H1 (cell line): ENCODE measurements at regions not wholly inside any gene's neighbourhood (a gene's known extent, or its start where the extent isn't known, plus 50 kb on each side); places are given as distances from the start of the nearest gene placed in this dataset.

ENCODE experiments used
- ASH2L ChIP-seq: fragments of 200-600, 300-600 bp; sonication (generic); IDR thresholded peaks from one replicate; pipeline ENCODE4 v1.7.1; 2017; ENCODE audit warnings: low read length
- BRCA1 ChIP-seq: IDR thresholded peaks from 2 replicates; pipeline ENCODE4 v1.6.1; 2012; ENCODE audit warnings: low read depth, low read length, improper control_type of control experiment
- CHD7 ChIP-seq: fragments of 300-600 bp; sonication (generic); IDR thresholded peaks from 2 replicates; pipeline ENCODE4 v1.7.1; 2012; ENCODE audit warnings: low read length, moderate library complexity, mild to moderate bottlenecking, inconsistent platforms; ENCODE audit not compliant: insufficient replicate concordance
- CREB1 ChIP-seq: IDR thresholded peaks from 2 replicates; pipeline ENCODE4 v1.6.1; 2012; ENCODE audit warnings: inconsistent platforms
- FOSL1 ChIP-seq: IDR thresholded peaks from 2 replicates; pipeline ENCODE4 v1.6.1; 2011; ENCODE audit warnings: mild to moderate bottlenecking, low read depth, low read length, moderate library complexity; ENCODE audit not compliant: insufficient read depth
- HDAC6 ChIP-seq: IDR thresholded peaks from one replicate; pipeline ENCODE4 v1.7.1; 2012; ENCODE audit warnings: low read depth, mild to moderate bottlenecking, inconsistent platforms, low read length, moderate library complexity
- KDM4A ChIP-seq: IDR thresholded peaks from one replicate; pipeline ENCODE4 v1.7.1; 2012; ENCODE audit warnings: low read depth, mild to moderate bottlenecking, moderate library complexity, low read length, inconsistent platforms; ENCODE audit not compliant: severe bottlenecking
- POLR2A ChIP-seq, 2 experiments: IDR thresholded peaks; 1 replicate in 1 of 2; 2 replicates in 1 of 2; pipeline ENCODE4 v1.6.1; 2011; ENCODE audit warnings: low read depth in 2 of 2, low read length in 2 of 2, mild to moderate bottlenecking in 2 of 2; ENCODE audit errors: control extremely low read depth in 1 of 2
- RXRA ChIP-seq: IDR thresholded peaks from 2 replicates; pipeline ENCODE4 v1.6.1; 2011; ENCODE audit warnings: low read depth, mild to moderate bottlenecking, low read length, moderate library complexity; ENCODE audit not compliant: insufficient read depth
- SRF ChIP-seq: IDR thresholded peaks from 2 replicates; pipeline ENCODE4 v1.6.1; 2011; ENCODE audit warnings: mild to moderate bottlenecking, low read depth, low read length, moderate library complexity
- TAF1 ChIP-seq: IDR thresholded peaks from 2 replicates; pipeline ENCODE4 v1.6.1; 2011; ENCODE audit warnings: mild to moderate bottlenecking, low read depth, low read length
- ZNF274 ChIP-seq: IDR thresholded peaks from 2 replicates; pipeline ENCODE4 v1.7.0; 2012; ENCODE audit warnings: low read length, borderline replicate concordance; ENCODE audit errors: extremely low read depth
- TF ChIP-seq, protein P1 (sequence below): IDR thresholded peaks from 2 replicates; pipeline ENCODE4 v1.6.1; 2012; ENCODE audit warnings: inconsistent platforms

DNA sequence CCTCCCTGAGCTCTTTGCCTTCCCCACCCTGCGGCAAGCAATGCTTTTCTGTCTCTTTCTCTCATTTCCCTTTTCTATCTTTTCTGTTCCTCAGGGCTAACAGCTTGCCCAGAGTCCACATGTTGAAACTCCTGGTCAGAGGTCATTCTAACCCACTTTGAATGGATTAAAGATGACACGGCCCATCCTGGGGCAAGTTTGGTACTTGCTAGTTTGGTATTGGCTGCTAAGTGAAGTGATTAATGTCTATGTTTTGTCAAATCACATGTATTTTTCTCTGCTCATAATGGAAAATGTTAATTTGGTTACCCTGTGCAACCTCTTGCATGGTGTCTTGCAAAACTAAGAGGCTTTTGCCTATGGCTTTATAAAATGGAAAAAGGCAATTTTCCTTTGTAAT, 960.2 kb downstream of the CNTNAP5 start (continued):
- no peak for TF ChIP-seq CHD7
- TF ChIP-seq FOSL1 = no peak
- no peak for TF ChIP-seq KDM4A
- no peak for TF ChIP-seq SRF
- no peak for TF ChIP-seq RXRA
- no peak for TF ChIP-seq CREB1
- no peak for TF ChIP-seq ZNF274
- TF ChIP-seq ASH2L = no peak
- TF ChIP-seq TAF1 = no peak
- no peak for TF ChIP-seq POLR2A (IDR thresholded peaks at IDR 0.05; ENCODE audit: control extremely low read depth in 1 of 2, low read depth in 2 of 2, low read length in 2 of 2)
- TF ChIP-seq HDAC6 = no peak
- TF ChIP-seq, protein P1, sequence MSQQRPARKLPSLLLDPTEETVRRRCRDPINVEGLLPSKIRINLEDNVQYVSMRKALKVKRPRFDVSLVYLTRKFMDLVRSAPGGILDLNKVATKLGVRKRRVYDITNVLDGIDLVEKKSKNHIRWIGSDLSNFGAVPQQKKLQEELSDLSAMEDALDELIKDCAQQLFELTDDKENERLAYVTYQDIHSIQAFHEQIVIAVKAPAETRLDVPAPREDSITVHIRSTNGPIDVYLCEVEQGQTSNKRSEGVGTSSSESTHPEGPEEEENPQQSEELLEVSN = no peak
- TF ChIP-seq BRCA1 = no peak
